Mucosa of descending colon (tissue), 3 donors: ENCODE measurements at regions not wholly inside any gene's neighbourhood (a gene's known extent, or its start where the extent isn't known, plus 50 kb on each side); places are given as distances from the start of the nearest gene placed in this dataset.

ENCODE experiments used
- ATAC-seq: fragments of 200-7000 bp; cut with Tn5 transposase; one replicate; pipeline ENCODE4 v1.9.1; 2020; ENCODE audit warnings: mild to moderate bottlenecking, moderate library complexity
- DNase-seq, 3 donors: peaks; one replicate each; pipeline ENCODE4 v3.0.0-alpha.2; 2020
- H3K36me3 ChIP-seq: fragments of 200-600 bp; one replicate; pipeline ENCODE4 v1.8.0; 2021; ENCODE audit warnings: low read depth, mild to moderate bottlenecking
- H3K4me1 ChIP-seq: fragments of 200-600 bp; one replicate; pipeline ENCODE4 v1.8.0; 2021; ENCODE audit warnings: low read depth, mild to moderate bottlenecking
- H3K4me3 ChIP-seq: fragments of 200-600 bp; one replicate; pipeline ENCODE4 v1.8.0; 2021; ENCODE audit warnings: mild to moderate bottlenecking
- H3K9me3 ChIP-seq: fragments of 200-600 bp; one replicate; pipeline ENCODE4 v1.8.0; 2021; ENCODE audit warnings: mild to moderate bottlenecking
- intact Hi-C, 2 donors: fragments of 100-400 bp; cut with DNase I in 1 of 2; cut with micrococcal nuclease in 1 of 2; formaldehyde crosslinking; loops; one replicate each; pipeline versions ENCODE4 v1.11.0 to v1.11.1; 2022; cut with DNase I, micrococcal nuclease
- TF ChIP-seq, protein P1 (sequence below): fragments of 200-600 bp; IDR thresholded peaks from one replicate; pipeline ENCODE4 v1.8.0; 2022; ENCODE audit warnings: antibody characterized with exemption, mild to moderate bottlenecking
- donor health status: DM: no; HTN: no; CAD: no; lungs with moderate emphysema.
- donor health status: DM: no; HTN: no; CAD: no.
- donor health status: DM: no; HTN: yes; CAD: no.

DNA sequence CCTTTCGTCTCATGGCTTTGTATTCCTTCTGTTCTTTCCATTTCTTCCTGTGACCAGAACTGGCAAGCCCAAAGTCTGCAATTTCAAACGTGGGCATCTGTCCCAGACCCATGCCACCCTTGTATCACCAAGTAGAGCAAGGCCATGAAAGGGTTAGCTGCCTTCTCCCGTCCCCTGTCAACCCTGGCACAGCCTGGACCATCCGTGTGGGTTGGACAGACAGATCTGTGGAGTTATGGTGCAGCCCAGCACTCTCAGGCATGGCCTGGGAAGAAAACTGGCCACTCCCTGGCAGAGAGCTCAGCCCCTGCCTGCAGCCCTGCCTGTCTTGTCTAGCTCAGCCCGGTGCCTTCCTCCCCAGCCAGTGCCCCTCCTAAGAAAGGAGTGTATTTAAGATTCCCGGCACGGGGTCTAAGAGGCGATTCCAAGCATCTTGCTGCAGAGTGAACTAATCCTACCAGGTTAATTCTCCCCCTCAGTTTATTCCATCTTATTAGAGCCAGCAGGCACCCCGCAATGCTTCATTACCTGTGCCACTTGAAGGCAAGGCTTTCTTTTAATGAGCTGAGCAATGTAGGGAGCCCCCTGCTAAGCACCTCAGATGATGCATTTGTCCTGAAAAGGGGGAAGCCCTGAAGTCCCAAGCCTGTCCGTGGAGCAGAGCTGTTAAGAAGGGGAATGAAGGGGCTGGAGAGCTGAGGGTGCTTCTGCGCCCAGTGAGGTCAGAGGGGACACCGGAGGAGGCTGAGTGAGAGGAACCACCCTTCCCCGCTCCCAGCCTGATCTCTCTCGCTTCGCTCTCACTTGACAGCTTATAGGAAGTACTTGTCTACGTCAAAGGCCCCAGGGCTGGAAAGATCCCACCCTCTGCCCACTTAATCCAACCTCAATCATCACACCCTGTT lies 130.6 kb downstream of the SPATA19 start:
- H3K9me3 ChIP-seq: no peaks in the 10 kb centered on the region
- ATAC-seq: no peak
- no peak for DNase-seq
- no peaks in the 10 kb centered on the region for H3K36me3 ChIP-seq
- H3K4me3 ChIP-seq: no peak overlapping the region
- TF ChIP-seq, protein P1, sequence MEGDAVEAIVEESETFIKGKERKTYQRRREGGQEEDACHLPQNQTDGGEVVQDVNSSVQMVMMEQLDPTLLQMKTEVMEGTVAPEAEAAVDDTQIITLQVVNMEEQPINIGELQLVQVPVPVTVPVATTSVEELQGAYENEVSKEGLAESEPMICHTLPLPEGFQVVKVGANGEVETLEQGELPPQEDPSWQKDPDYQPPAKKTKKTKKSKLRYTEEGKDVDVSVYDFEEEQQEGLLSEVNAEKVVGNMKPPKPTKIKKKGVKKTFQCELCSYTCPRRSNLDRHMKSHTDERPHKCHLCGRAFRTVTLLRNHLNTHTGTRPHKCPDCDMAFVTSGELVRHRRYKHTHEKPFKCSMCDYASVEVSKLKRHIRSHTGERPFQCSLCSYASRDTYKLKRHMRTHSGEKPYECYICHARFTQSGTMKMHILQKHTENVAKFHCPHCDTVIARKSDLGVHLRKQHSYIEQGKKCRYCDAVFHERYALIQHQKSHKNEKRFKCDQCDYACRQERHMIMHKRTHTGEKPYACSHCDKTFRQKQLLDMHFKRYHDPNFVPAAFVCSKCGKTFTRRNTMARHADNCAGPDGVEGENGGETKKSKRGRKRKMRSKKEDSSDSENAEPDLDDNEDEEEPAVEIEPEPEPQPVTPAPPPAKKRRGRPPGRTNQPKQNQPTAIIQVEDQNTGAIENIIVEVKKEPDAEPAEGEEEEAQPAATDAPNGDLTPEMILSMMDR: no peak
- H3K4me1 ChIP-seq: no peaks in the 10 kb centered on the region
- intact Hi-C loops: no loop called here

DNA sequence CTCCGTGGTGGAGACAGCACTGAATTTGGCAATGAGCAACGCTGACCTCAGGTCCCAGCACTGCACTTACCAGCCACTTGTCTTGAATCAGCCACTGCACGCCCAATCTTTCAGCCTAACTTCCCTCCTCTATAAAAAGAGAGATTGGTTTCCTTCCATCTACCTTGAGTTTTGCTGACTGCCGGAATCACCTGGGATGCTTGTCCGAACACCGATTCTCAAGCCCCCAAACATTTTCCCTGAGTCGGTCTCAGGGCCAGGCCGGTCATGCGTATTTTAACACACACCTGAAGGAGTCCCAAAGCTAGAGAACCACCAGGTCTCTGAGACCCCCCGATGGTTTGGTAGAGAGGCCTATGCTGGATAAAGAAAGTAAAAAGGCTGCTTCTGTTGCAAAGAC lies 131.5 kb downstream of the SPATA19 start:
- Histone ChIP-seq H3K4me3 (no peak overlapping the region), H3K36me3 (no peaks in the 10 kb centered on the region), H3K4me1 (no peaks in the 10 kb centered on the region), H3K9me3 (no peaks in the 10 kb centered on the region)
- TF ChIP-seq, protein P1: no peak
- no peak for ATAC-seq
- intact Hi-C loops: no loop called here
- DNase-seq: no peak

DNA sequence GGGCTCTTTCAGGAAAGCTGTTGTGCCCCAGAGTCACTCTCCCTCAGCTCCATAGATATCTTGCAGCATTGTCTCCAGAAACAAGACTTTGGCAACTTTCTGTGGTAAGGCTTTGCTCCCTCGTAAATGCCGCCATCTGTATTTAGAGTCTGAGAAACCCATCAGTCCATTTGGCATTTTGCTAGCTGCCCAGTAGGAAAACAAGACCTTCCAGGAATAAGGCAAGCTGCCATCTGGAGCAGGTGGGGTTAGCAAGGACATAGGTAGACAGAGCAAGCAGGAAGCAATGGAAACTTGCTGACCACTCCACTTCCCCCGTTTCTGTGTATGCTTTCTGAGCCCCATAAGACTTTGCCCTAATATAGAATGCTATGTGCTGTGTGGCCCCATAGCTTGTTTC lies 131.9 kb downstream of the SPATA19 start:
- intact Hi-C loops: no loop called here
- Histone ChIP-seq H3K4me3 (no peak overlapping the region), H3K9me3 (no peaks in the 10 kb centered on the region), H3K4me1 (no peaks in the 10 kb centered on the region), H3K36me3 (no peaks in the 10 kb centered on the region)
- ATAC-seq (no peak), DNase-seq (no peak)
- TF ChIP-seq, protein P1: no peak

DNA sequence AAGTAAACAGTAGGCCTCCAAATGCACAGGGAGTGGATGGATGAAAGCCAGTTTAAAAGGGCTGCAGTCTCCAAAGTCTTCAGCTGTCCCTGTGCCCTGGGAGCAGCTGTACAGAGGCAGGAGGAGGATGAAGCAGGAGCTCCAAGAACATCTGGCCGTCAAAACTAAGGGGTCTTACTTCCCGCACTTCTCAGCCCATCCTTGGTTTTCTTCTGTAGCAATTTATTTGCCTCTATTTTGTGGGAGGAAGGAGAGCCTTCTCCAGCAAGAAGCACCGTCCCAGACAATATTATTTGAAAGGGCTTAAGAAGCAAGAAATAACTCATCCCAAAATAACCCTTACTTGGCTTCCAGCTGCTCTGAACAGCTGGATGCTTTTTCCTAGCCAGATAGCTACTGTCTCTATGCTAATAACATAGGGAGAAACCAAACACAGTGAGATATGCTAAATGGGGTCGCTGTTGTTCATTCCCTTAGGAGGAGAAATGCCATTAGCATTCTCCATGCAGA lies 133.2 kb downstream of the SPATA19 start:
- no peaks in the 10 kb centered on the region for H3K36me3 ChIP-seq
- DNase-seq (peak in 1 of 3 donors; percentile 7), ATAC-seq (no peak)
- TF ChIP-seq, protein P1: no peak
- H3K4me3 ChIP-seq: no peak overlapping the region
- intact Hi-C loops: no loop called here
- no peaks in the 10 kb centered on the region for H3K9me3 ChIP-seq
- H3K4me1 ChIP-seq: no peaks in the 10 kb centered on the region

DNA sequence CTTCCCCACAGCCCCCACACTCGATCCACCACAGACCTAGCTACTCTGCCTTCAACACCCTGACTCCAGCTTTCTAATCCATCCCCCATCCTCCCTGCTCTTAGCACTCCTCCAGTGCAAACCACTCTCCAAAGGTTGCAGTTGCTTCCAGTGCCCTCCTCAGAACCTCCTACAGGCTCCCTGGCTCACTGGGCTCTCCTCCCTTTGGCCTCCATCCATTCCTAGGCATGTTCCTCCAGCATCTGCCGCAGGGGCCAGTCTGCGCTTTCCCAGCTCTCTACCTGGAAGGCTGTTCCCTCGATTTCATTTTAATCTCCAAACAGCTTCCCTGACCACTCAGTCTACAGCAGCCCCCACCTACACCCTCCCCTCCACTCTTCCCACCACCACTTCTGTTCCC lies 133.8 kb downstream of the SPATA19 start:
- intact Hi-C loops: no loop called here

More for the DNA sequence above, 133.8 kb downstream of the SPATA19 start:
- ATAC-seq (no peak), DNase-seq (no peak)
- Histone ChIP-seq H3K4me1 (no peaks in the 10 kb centered on the region), H3K36me3 (no peaks in the 10 kb centered on the region), H3K4me3 (no peak overlapping the region), H3K9me3 (no peaks in the 10 kb centered on the region)
- TF ChIP-seq, protein P1: no peak
